Tibial artery (tissue), 4 donors: ENCODE measurements at regions not wholly inside any gene's neighbourhood (a gene's known extent, or its start where the extent isn't known, plus 50 kb on each side); places are given as distances from the start of the nearest gene placed in this dataset.
"Not testable (repeated sequence)": the region's sequence is repeated elsewhere in the genome, so short reads cannot be mapped to it uniquely, and the experiment has no call there.

Source experiments
- DNase-seq, 2 donors: peaks; one replicate each; pipeline ENCODE4 v3.0.0-alpha.2; 2019
- H3K27ac ChIP-seq, 2 donors: fragments of 200-600 bp; sonication (generic) in 1 of 2; 1 replicate in 1 of 2; 2 replicates in 1 of 2; pipeline ENCODE4 v1.5.1; 2018 to 2019; ENCODE audit warnings: mild to moderate bottlenecking in 1 of 2
- H3K27me3 ChIP-seq, 2 donors: fragments of 200-600 bp; sonication (generic) in 1 of 2; one replicate each; pipeline versions ENCODE4 v1.5.1 to v1.6.0; 2016 to 2019
- H3K36me3 ChIP-seq, 3 donors: fragments of 200-600 bp; sonication (generic) in 2 of 3; one replicate each; pipeline ENCODE4 v1.5.1; 2016 to 2019; ENCODE audit warnings: mild to moderate bottlenecking in 2 of 3
- H3K4me1 ChIP-seq, 4 donors: fragments of 200-600 bp; sonication (generic) in 2 of 4; 1 replicate in 3 of 4; 2 replicates in 1 of 4; pipeline ENCODE4 v1.5.1; 2016 to 2019
- H3K4me3 ChIP-seq, 2 donors: fragments of 200-600 bp; sonication (generic) in 1 of 2; 1 replicate in 1 of 2; 2 replicates in 1 of 2; pipeline ENCODE4 v1.5.1; 2018 to 2019; ENCODE audit warnings: mild to moderate bottlenecking in 2 of 2
- H3K9me3 ChIP-seq, 3 donors: fragments of 200-600 bp; sonication (generic) in 1 of 3; one replicate each; pipeline ENCODE4 v1.5.1; 2016 to 2019
- intact Hi-C: fragments of 100-400 bp; cut with DNase I; formaldehyde crosslinking; loops from one replicate; pipeline ENCODE4 v1.15.0; 2023; ENCODE audit warnings: low total_unique reads
- TF ChIP-seq, protein P1 (sequence below), 2 experiments: fragments of 200-600 bp in 1 of 2; fragments of 450-650 bp in 1 of 2; IDR thresholded peaks; one replicate each; pipeline ENCODE4 v1.5.1; 2017 to 2019; ENCODE audit warnings: antibody characterized with exemption in 2 of 2, mild to moderate bottlenecking in 1 of 2, moderate library complexity in 1 of 2

DNA sequence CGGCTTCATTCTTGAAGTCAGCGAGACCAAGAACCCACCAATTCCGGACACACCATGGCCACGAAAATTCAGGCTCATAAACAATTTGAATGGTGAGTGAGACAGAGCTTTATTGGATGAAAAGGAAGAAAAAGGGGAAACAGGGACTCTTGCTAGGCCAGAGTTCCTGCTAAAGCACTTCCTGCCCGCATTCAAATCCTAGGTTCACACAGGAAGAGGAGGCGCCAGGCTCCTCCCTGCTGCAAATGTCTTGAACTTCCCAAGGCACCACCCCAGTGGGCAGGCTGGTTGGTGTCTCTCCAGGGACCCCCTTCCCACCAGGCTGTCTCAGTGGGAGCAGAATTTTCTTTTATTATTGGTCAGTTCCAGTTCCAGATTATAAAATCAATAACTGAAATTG is 121.2 kb downstream of the FSCB start:
- intact Hi-C loops, result no loop called here
- no peaks in the 10 kb centered on the region for H3K27me3 ChIP-seq
- H3K27ac ChIP-seq, result no peak overlapping the region
- no peak for DNase-seq
- H3K4me1 ChIP-seq, result no peaks in the 10 kb centered on the region
- no peaks in the 10 kb centered on the region for H3K9me3 ChIP-seq
- H3K36me3 ChIP-seq, result no peaks in the 10 kb centered on the region
- no peak overlapping the region for H3K4me3 ChIP-seq
- TF ChIP-seq, protein P1, sequence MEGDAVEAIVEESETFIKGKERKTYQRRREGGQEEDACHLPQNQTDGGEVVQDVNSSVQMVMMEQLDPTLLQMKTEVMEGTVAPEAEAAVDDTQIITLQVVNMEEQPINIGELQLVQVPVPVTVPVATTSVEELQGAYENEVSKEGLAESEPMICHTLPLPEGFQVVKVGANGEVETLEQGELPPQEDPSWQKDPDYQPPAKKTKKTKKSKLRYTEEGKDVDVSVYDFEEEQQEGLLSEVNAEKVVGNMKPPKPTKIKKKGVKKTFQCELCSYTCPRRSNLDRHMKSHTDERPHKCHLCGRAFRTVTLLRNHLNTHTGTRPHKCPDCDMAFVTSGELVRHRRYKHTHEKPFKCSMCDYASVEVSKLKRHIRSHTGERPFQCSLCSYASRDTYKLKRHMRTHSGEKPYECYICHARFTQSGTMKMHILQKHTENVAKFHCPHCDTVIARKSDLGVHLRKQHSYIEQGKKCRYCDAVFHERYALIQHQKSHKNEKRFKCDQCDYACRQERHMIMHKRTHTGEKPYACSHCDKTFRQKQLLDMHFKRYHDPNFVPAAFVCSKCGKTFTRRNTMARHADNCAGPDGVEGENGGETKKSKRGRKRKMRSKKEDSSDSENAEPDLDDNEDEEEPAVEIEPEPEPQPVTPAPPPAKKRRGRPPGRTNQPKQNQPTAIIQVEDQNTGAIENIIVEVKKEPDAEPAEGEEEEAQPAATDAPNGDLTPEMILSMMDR (IDR thresholded peaks at IDR 0.05), result no peak

DNA sequence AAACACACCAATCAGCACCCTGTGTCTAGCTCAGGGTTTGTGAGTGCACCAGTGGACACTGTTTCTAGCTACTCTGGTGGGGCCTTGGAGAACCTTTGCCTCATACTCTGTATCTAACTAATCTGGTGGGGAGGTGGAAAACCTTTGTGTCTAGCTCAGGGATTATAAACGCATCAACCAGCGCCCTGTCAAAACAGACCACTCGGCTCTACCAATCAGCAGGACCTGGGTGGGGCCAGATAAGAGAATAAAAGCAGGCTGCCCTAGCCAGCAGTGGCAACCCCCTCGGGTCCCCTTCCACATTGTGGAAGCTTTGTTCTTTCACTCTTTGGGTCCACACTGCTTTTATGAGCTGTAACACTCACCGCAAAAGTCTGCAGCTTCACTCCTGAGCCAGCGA is 121.8 kb downstream of the FSCB start:
- DNase-seq, H3K27ac ChIP-seq, H3K4me3 ChIP-seq, H3K27me3 ChIP-seq, H3K9me3 ChIP-seq, H3K36me3 ChIP-seq, intact Hi-C loops, H3K4me1 ChIP-seq: not testable (repeated sequence)

DNA sequence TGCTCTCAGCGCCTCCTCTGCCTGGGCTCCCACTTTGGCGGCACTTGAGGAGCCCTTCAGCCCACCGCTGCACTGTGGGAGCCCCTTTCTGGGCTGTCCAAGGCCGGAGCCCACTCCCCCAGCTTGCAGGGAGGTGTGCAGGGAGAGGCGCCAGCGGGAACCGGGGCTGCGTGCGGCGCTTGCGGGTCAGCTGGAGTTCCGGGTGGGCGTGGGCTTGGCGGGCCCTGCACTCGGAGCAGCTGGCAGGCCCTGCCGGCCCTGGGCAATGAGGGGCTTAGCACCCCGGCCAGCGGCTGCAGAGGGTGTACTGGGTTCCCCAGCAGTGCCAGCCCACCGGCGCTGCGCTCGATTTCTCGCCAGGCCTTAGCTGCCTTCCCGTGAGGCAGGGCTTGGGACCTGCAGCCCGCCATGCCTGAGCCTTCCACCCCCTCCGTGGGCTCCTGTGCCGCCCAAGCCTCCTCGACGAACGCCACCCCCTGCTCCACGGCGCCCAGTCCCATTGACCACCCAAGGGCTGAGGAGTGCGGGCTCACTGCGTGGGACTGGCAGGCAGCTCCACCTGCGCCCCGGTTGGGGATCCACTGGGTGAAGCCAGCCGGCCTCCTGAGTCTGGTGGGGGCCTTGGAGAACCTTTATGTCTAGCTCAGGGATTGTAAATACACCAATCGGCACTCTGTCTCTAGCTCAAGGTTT is 122.3 kb downstream of the FSCB start:
- H3K9me3 ChIP-seq, intact Hi-C loops, H3K4me3 ChIP-seq, H3K27me3 ChIP-seq, H3K27ac ChIP-seq, H3K36me3 ChIP-seq, DNase-seq, H3K4me1 ChIP-seq: not testable (repeated sequence)

DNA sequence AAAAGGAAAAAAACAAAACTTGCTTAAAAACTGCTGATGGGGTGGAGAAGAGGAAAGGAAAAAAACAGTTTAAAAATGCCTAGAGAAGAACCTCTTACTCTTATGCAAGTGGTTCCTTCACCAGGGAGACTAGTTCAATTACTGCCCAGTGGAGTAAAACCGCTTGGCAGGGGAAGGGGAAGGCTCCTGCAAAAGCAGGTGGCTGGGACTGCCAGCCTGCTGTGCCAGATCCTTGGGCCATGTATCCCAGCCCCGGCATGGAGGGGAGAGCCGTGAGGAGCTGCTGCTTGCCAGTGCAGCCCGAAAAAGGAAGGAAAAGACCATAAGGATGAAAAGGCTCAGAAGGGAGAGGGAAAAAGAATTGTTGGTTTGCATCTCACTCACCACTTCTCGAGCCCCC is 123.0 kb downstream of the FSCB start:
- Histone ChIP-seq H3K27ac (no peak overlapping the region), H3K4me1 (no peaks in the 10 kb centered on the region), H3K9me3 (no peaks in the 10 kb centered on the region), H3K27me3 (no peaks in the 10 kb centered on the region), H3K4me3 (no peak overlapping the region), H3K36me3 (no peaks in the 10 kb centered on the region)
- DNase-seq, result no peak
- intact Hi-C loops, result no loop called here
- TF ChIP-seq, protein P1 (IDR thresholded peaks at IDR 0.05), result no peak

DNA sequence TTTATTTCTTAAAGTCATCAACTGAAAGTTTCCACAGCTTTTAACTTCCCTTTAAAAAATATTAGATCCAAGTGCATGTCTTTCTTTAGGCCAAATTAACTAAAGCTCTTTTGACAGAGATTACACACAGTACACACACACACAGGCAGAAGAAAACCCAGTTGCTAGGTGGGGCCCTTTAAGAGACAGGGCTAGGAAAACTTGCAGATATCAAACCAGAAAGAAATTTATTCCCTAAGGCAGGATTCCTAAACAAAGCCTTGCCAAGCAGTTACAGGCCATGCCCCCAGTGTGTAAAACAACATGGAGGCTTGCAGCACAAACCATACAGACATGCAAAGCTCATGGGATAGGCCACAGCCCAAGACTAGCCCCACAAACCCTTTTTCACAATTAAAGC is 123.4 kb downstream of the FSCB start:
- intact Hi-C loops, result no loop called here
- Histone ChIP-seq H3K4me3 (no peak overlapping the region), H3K36me3 (no peaks in the 10 kb centered on the region), H3K9me3 (no peaks in the 10 kb centered on the region), H3K27me3 (no peaks in the 10 kb centered on the region), H3K4me1 (no peaks in the 10 kb centered on the region), H3K27ac (no peak overlapping the region)
- TF ChIP-seq, protein P1 (IDR thresholded peaks at IDR 0.05), result no peak
- no peak for DNase-seq

DNA sequence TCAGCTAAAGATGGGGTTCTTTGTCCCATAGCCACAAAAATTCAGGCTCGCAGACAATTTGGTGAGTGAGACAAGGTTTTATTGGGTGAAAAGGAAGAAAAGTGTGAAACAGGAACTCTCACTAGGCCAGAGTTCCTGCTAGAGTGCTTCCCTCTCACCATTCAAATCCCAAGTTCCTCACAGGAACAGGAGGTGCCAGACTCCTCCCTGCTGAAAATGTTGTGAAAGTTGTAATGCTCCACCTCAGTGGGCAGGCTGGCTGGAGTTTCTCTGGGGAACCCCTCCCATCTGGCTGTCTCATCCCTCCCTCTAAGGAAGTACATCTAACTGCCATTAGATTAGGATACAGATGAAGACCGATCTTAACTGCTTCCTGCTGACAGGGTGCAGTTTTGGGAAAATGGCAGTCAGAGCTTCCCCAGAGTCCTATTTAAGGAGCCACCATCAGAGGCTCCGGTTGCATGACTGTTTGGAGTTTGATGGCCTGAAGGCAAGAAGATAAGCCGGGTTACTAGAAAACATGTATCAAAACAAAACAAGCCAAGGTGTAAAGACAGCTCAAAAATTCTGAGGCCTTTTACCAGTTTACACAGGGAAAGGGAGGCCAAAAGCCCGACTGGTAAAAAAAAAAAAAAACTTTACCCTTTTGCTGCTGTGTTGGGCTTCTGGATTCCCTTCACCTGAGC is 127.6 kb downstream of the FSCB start:
- no peak for DNase-seq
- H3K36me3 ChIP-seq, result no peaks in the 10 kb centered on the region
- TF ChIP-seq, protein P1 (IDR thresholded peaks at IDR 0.05), result no peak
- intact Hi-C loops, result no loop called here
- no peaks in the 10 kb centered on the region for H3K27me3 ChIP-seq
- H3K27ac ChIP-seq, result no peak overlapping the region
- H3K4me1 ChIP-seq, result no peaks in the 10 kb centered on the region
- H3K9me3 ChIP-seq, result no peaks in the 10 kb centered on the region
- H3K4me3 ChIP-seq, result no peak overlapping the region
